Endodermal cell (in vitro differentiated cells): ENCODE measurements at regions not wholly inside any gene's neighbourhood (a gene's known extent, or its start where the extent isn't known, plus 50 kb on each side); places are given as distances from the start of the nearest gene placed in this dataset.

ENCODE experiments used
- DNase-seq: peaks from one replicate; pipeline ENCODE4 v3.0.0-alpha.2; 2017
- H3K27ac ChIP-seq: 2 replicates; pipeline ENCODE4 v1.5.1; 2013; ENCODE audit warnings: mild to moderate bottlenecking, low read depth, low read length, moderate library complexity
- H3K27me3 ChIP-seq: 2 replicates; pipeline ENCODE4 v1.6.1; 2013; ENCODE audit warnings: mild to moderate bottlenecking, low read length, moderate library complexity; ENCODE audit not compliant: insufficient read depth, control insufficient read depth, poor library complexity, severe bottlenecking
- H3K36me3 ChIP-seq: 2 replicates; pipeline ENCODE4 v1.7.0; 2013; ENCODE audit warnings: mild to moderate bottlenecking, low read length, moderate library complexity; ENCODE audit not compliant: control insufficient read depth, insufficient read depth
- H3K4me1 ChIP-seq: one replicate; pipeline ENCODE4 v1.7.0; 2013; ENCODE audit warnings: low read length; ENCODE audit not compliant: control insufficient read depth, insufficient read depth
- H3K4me3 ChIP-seq: 2 replicates; pipeline ENCODE4 v1.5.1; 2013; ENCODE audit warnings: mild to moderate bottlenecking, low read length, moderate library complexity
- H3K9ac ChIP-seq: 2 replicates; pipeline ENCODE4 v1.6.1; 2013; ENCODE audit warnings: mild to moderate bottlenecking, low read length, moderate library complexity; ENCODE audit not compliant: poor library complexity, severe bottlenecking; ENCODE audit errors: extremely low read depth
- H3K9me3 ChIP-seq: 2 replicates; pipeline ENCODE4 v1.6.1; 2013; ENCODE audit warnings: mild to moderate bottlenecking, low read length, moderate library complexity; ENCODE audit not compliant: control insufficient read depth
- H3K27ac Mint-ChIP-seq: 2 replicates; pipeline ENCODE4 v1.8.0; 2020; ENCODE audit warnings: mixed read lengths
- H3K27me3 Mint-ChIP-seq: 2 replicates; pipeline ENCODE4 v1.8.0; 2021; ENCODE audit warnings: mild to moderate bottlenecking, mixed read lengths; ENCODE audit not compliant: insufficient read depth
- H3K36me3 Mint-ChIP-seq: 2 replicates; pipeline ENCODE4 v1.8.0; 2020; ENCODE audit warnings: low read depth, mixed read lengths
- H3K4me1 Mint-ChIP-seq: 2 replicates; pipeline ENCODE4 v1.8.0; 2020; ENCODE audit warnings: mixed read lengths
- H3K4me3 Mint-ChIP-seq: 2 replicates; pipeline ENCODE4 v1.8.0; 2020; ENCODE audit warnings: mild to moderate bottlenecking, moderate library complexity, mixed read lengths
- H3K9me3 Mint-ChIP-seq: 2 replicates; pipeline ENCODE4 v1.8.0; 2020; ENCODE audit warnings: mild to moderate bottlenecking, mixed read lengths
- CTCF ChIP-seq: fragments of 200-600 bp; sonication (generic); conservative IDR thresholded peaks from 2 replicates; pipeline ENCODE4 v1.5.0; 2021; ENCODE audit warnings: antibody characterized with exemption, mild to moderate bottlenecking
- WGBS, 2 experiments: methylation state at CpG; one replicate each; pipeline versions ENCODE4 v1.1.5 to v1.1.7; 2013; ENCODE audit warnings: missing lambda C conversion rate in 2 of 2, mixed read lengths in 1 of 2; ENCODE audit not compliant: insufficient coverage in 1 of 2, insufficient read length in 1 of 2; 5-methylcytosine and 5-hydroxymethylcytosine counted together

- DNase-seq: no peak
- Histone ChIP-seq H3K9me3 (no peaks in the 10 kb centered on the region), H3K27me3 (no peaks in the 10 kb centered on the region), H3K9ac (no peak overlapping the region), H3K27ac (no peak overlapping the region), H3K4me3 (no peak overlapping the region), H3K4me1 (no peaks in the 10 kb centered on the region), H3K36me3 (no peaks in the 10 kb centered on the region)
- no peak for TF ChIP-seq CTCF
- Mint-ChIP-seq H3K4me1 (peaks cover 2% of the 10 kb centered on the region), H3K36me3 (no peaks in the 10 kb centered on the region), H3K27me3 (no peaks in the 10 kb centered on the region), H3K9me3 (no peaks in the 10 kb centered on the region), H3K27ac (no peak overlapping the region), H3K4me3 (no peak overlapping the region)
- 100% methylated on average over 2 of the region's 2 CpGs; no CpG with 5 or more reads in 1 of the 2 experiments for WGBS, 2 experiments
Measured at GRCh38 chr14:26174395-26174794, 423.4 kb downstream of the NOVA1 start.

GRCh38 chr14:26173581-26174110 is 424.2 kb downstream of the NOVA1 start:
- H3K4me3 Mint-ChIP-seq: no peak overlapping the region
- TF ChIP-seq CTCF: no peak
- Histone ChIP-seq H3K27ac (no peak overlapping the region), H3K9me3 (no peaks in the 10 kb centered on the region), H3K4me3 (no peak overlapping the region), H3K9ac (no peak overlapping the region), H3K27me3 (no peaks in the 10 kb centered on the region), H3K4me1 (no peaks in the 10 kb centered on the region), H3K36me3 (no peaks in the 10 kb centered on the region)
- 73 to 83% methylated on average over 1 to 2 of the region's 2 CpGs for WGBS, 2 experiments
- DNase-seq: no peak
- no peaks in the 10 kb centered on the region for H3K36me3 Mint-ChIP-seq
- H3K4me1 Mint-ChIP-seq: no peaks in the 10 kb centered on the region
- no peaks in the 10 kb centered on the region for H3K9me3 Mint-ChIP-seq
- no peaks in the 10 kb centered on the region for H3K27me3 Mint-ChIP-seq
- H3K27ac Mint-ChIP-seq: no peak overlapping the region

GRCh38 chr14:26172396-26172795 is 425.4 kb downstream of the NOVA1 start:
- H3K27me3 Mint-ChIP-seq: no peaks in the 10 kb centered on the region
- TF ChIP-seq CTCF: no peak
- Histone ChIP-seq H3K27ac (no peak overlapping the region), H3K36me3 (no peaks in the 10 kb centered on the region), H3K9ac (no peak overlapping the region), H3K9me3 (no peaks in the 10 kb centered on the region), H3K27me3 (no peaks in the 10 kb centered on the region), H3K4me1 (no peaks in the 10 kb centered on the region), H3K4me3 (no peak overlapping the region)
- no peaks in the 10 kb centered on the region for H3K36me3 Mint-ChIP-seq
- DNase-seq: no peak
- no peak overlapping the region for H3K4me3 Mint-ChIP-seq
- no peak overlapping the region for H3K27ac Mint-ChIP-seq
- no peaks in the 10 kb centered on the region for H3K4me1 Mint-ChIP-seq
- H3K9me3 Mint-ChIP-seq: no peaks in the 10 kb centered on the region
